Left ventricle myocardium superior (tissue), 1 donor: ENCODE measurements at regions not wholly inside any gene's neighbourhood (a gene's known extent, or its start where the extent isn't known, plus 50 kb on each side); places are given as distances from the start of the nearest gene placed in this dataset.

Experiments used
- ATAC-seq: fragments of 200-7000 bp; cut with Tn5 transposase; one replicate; pipeline ENCODE4 v1.9.1; 2020; ENCODE audit warnings: mild to moderate bottlenecking, moderate library complexity
- DNase-seq: peaks from one replicate; pipeline ENCODE4 v3.0.0-alpha.2; 2020
- intact Hi-C: fragments of 100-400 bp; cut with micrococcal nuclease; formaldehyde crosslinking; loops from one replicate; pipeline ENCODE4 v1.11.0; 2022
- donor health status: DM: no; HTN: yes; CAD: no; lungs with severe emphysema.

GRCh38 chr3:56987238-56987895, 73.1 kb upstream of the SPATA12 start:
- DNase-seq (no peak), ATAC-seq (no peak)
- intact Hi-C loops = loop anchor here (10.0 kb wide), 1 partner anchor 183 kb away; the partner anchor contains the start of gene ARHGEF3

GRCh38 chr3:56986347-56986746, 74.1 kb upstream of the SPATA12 start:
- no peak for ATAC-seq
- no peak for DNase-seq
- intact Hi-C loops = loop anchor here (10.0 kb wide), 1 partner anchor 182 kb away; the partner anchor contains the start of gene ARHGEF3

- ATAC-seq = no peak
- no peak for DNase-seq
- intact Hi-C loops = loop anchor here (10.0 kb wide), 1 partner anchor 181 kb away; the partner anchor contains the start of gene ARHGEF3
These were observed 74.6 kb upstream of the SPATA12 start for GRCh38 chr3:56985878-56986277.

- DNase-seq (no peak), ATAC-seq (no peak)
- intact Hi-C loops = loop anchor here (10.0 kb wide), 1 partner anchor 181 kb away; the partner anchor contains the start of gene ARHGEF3
These were observed 75.0 kb upstream of the SPATA12 start for GRCh38 chr3:56985460-56985859.

GRCh38 chr3:56983427-56983826, 77.0 kb upstream of the SPATA12 start:
- no peak for DNase-seq
- no peak for ATAC-seq
- intact Hi-C loops = loop anchor here (10.0 kb wide), 1 partner anchor 179 kb away; the partner anchor contains the start of gene ARHGEF3

GRCh38 chr3:56981445-56982230, 78.8 kb upstream of the SPATA12 start:
- no peak for DNase-seq
- intact Hi-C loops = loop anchor here (10.0 kb wide), 1 partner anchor 177 kb away; the partner anchor contains the start of gene ARHGEF3
- ATAC-seq = no peak

GRCh38 chr3:56980798-56981390, 79.6 kb upstream of the SPATA12 start:
- intact Hi-C loops = loop anchor here (10.0 kb wide), 1 partner anchor 176 kb away; the partner anchor contains the start of gene ARHGEF3
- DNase-seq (peak; percentile 47), ATAC-seq (peak; percentile 90)

- no peak for DNase-seq
- intact Hi-C loops = loop anchor here (10.0 kb wide), 1 partner anchor 175 kb away; the partner anchor contains the start of gene ARHGEF3
- ATAC-seq = no peak
These were observed 80.2 kb upstream of the SPATA12 start for GRCh38 chr3:56980243-56980642.

- intact Hi-C loops = loop anchor here (10.0 kb wide), 1 partner anchor 175 kb away; the partner anchor contains the start of gene ARHGEF3
- DNase-seq = no peak
- ATAC-seq = no peak
These were observed 80.7 kb upstream of the SPATA12 start for GRCh38 chr3:56979791-56980190.

- no peak for ATAC-seq
- DNase-seq = no peak
- intact Hi-C loops = no loop called here
These were observed 82.9 kb upstream of the SPATA12 start for GRCh38 chr3:56977561-56977889.

GRCh38 chr3:56976651-56977560, 83.6 kb upstream of the SPATA12 start:
- intact Hi-C loops = no loop called here
- DNase-seq (no peak), ATAC-seq (no peak)

- intact Hi-C loops = no loop called here
- DNase-seq (no peak), ATAC-seq (no peak)
These were observed 84.9 kb upstream of the SPATA12 start for GRCh38 chr3:56975567-56975966.

GRCh38 chr3:56974247-56974930, 86.1 kb upstream of the SPATA12 start:
- DNase-seq = no peak
- intact Hi-C loops = no loop called here
- ATAC-seq = no peak

GRCh38 chr3:56971816-56972215, 88.6 kb upstream of the SPATA12 start:
- intact Hi-C loops = no loop called here
- no peak for DNase-seq
- no peak for ATAC-seq

- intact Hi-C loops = no loop called here
- ATAC-seq (no peak), DNase-seq (no peak)
These were observed 89.2 kb upstream of the SPATA12 start for GRCh38 chr3:56971261-56971660.

GRCh38 chr3:56970461-56970879, 90.0 kb upstream of the SPATA12 start:
- ATAC-seq (peak; percentile 57), DNase-seq (no peak)

GRCh38 chr3:56969851-56970250, 90.6 kb upstream of the SPATA12 start:
- ATAC-seq (no peak), DNase-seq (no peak)
- intact Hi-C loops = no loop called here

More at GRCh38 chr3:56970461-56970879, 90.0 kb upstream of the SPATA12 start:
- intact Hi-C loops = no loop called here

- DNase-seq = no peak
- ATAC-seq = no peak
- intact Hi-C loops = no loop called here
These were observed 94.0 kb upstream of the SPATA12 start for GRCh38 chr3:56966509-56966908.
